ENCODE measurements at regions not wholly inside any gene's neighbourhood (a gene's known extent, or its start where the extent isn't known, plus 50 kb on each side); places are given as distances from the start of the nearest gene placed in this dataset.

DNA sequence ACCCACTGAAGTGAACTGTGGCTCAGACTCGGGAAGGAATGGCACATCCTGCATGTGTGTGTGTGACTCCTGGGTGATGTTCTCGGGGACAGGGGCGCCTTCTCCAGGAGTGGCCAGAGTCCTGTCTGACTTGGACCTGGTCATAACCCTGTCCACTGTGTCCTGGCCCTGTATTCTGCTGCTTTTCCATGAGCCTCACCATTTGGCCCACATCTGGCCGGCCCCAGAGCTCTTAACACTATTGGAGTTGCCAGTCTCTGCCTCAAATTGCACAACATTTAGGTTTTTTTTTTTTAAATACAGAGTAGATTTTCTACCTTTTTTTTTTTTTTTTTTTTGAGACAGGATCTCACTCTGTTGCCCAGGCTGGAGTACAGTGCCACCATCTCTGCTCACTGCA lies 278.3 kb upstream of the TUT7 start:
- H3K27ac Mint-ChIP-seq (ENCODE audit: unreplicated experiment), result no peak overlapping the region

GRCh38 chr9:86629530-86629929 lies 275.3 kb upstream of the TUT7 start:
- TF ChIP-seq, protein P1, sequence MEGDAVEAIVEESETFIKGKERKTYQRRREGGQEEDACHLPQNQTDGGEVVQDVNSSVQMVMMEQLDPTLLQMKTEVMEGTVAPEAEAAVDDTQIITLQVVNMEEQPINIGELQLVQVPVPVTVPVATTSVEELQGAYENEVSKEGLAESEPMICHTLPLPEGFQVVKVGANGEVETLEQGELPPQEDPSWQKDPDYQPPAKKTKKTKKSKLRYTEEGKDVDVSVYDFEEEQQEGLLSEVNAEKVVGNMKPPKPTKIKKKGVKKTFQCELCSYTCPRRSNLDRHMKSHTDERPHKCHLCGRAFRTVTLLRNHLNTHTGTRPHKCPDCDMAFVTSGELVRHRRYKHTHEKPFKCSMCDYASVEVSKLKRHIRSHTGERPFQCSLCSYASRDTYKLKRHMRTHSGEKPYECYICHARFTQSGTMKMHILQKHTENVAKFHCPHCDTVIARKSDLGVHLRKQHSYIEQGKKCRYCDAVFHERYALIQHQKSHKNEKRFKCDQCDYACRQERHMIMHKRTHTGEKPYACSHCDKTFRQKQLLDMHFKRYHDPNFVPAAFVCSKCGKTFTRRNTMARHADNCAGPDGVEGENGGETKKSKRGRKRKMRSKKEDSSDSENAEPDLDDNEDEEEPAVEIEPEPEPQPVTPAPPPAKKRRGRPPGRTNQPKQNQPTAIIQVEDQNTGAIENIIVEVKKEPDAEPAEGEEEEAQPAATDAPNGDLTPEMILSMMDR (IDR thresholded peaks at IDR 0.05), result no peak

More for the DNA sequence above, 278.3 kb upstream of the TUT7 start:
- Mint-ChIP-seq H3K27me3 (ENCODE audit: unreplicated experiment) (no peaks in the 10 kb centered on the region), H3K4me1 (ENCODE audit: unreplicated experiment) (peaks cover 4% of the 10 kb centered on the region), H3K9me3 (ENCODE audit: unreplicated experiment) (no peaks in the 10 kb centered on the region), H3K36me3 (ENCODE audit: unreplicated experiment) (no peaks in the 10 kb centered on the region), H3K4me3 (ENCODE audit: unreplicated experiment) (no peak overlapping the region)
- TF ChIP-seq, protein P1 (IDR thresholded peaks at IDR 0.05), result no peak
- DNase-seq (ENCODE audit: extremely low spot score, unreplicated experiment), result peak; percentile 53

GRCh38 chr9:86626802-86627201 lies 272.6 kb upstream of the TUT7 start:
- Mint-ChIP-seq H3K4me3 (ENCODE audit: unreplicated experiment) (no peak overlapping the region), H3K27me3 (ENCODE audit: unreplicated experiment) (no peaks in the 10 kb centered on the region), H3K36me3 (ENCODE audit: unreplicated experiment) (no peaks in the 10 kb centered on the region), H3K27ac (ENCODE audit: unreplicated experiment) (no peak overlapping the region), H3K4me1 (ENCODE audit: unreplicated experiment) (peaks cover 10% of the 10 kb centered on the region), H3K9me3 (ENCODE audit: unreplicated experiment) (no peaks in the 10 kb centered on the region)
- peak; percentile 11 for DNase-seq (ENCODE audit: extremely low spot score, unreplicated experiment)
- TF ChIP-seq, protein P1 (IDR thresholded peaks at IDR 0.05), result no peak

More at GRCh38 chr9:86629530-86629929, 275.3 kb upstream of the TUT7 start:
- no peaks in the 10 kb centered on the region for H3K9me3 Mint-ChIP-seq (ENCODE audit: unreplicated experiment)
- no peak for DNase-seq (ENCODE audit: extremely low spot score, unreplicated experiment)
- no peak overlapping the region for H3K27ac Mint-ChIP-seq (ENCODE audit: unreplicated experiment)
- peaks cover 6% of the 10 kb centered on the region for H3K4me1 Mint-ChIP-seq (ENCODE audit: unreplicated experiment)
- H3K36me3 Mint-ChIP-seq (ENCODE audit: unreplicated experiment), result no peaks in the 10 kb centered on the region
- no peak overlapping the region for H3K4me3 Mint-ChIP-seq (ENCODE audit: unreplicated experiment)
- no peaks in the 10 kb centered on the region for H3K27me3 Mint-ChIP-seq (ENCODE audit: unreplicated experiment)

DNA sequence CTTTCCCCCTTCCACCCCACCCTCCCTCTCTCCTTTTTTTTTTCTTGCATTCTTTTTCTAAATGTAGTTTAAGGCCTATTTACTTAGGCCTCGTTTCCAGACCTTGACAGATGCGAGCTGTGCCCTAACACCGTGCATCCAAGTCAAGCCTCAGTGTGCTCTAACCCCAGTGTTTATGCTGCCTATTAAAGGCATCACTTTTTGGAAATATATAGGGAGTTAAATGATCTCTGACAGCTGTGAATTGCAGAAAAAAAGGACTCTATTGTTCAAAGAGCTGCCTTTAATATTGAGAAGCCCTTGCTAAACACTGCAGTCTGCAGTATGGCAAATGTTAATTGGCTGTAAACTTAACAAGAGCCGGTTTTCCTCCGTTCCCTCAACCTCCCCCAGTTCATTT lies 270.4 kb upstream of the TUT7 start:
- H3K4me1 Mint-ChIP-seq (ENCODE audit: unreplicated experiment), result peaks cover 10% of the 10 kb centered on the region
- no peaks in the 10 kb centered on the region for H3K27me3 Mint-ChIP-seq (ENCODE audit: unreplicated experiment)
- TF ChIP-seq, protein P1 (IDR thresholded peaks at IDR 0.05), result no peak
- DNase-seq (ENCODE audit: extremely low spot score, unreplicated experiment), result peak; percentile 10
- no peak overlapping the region for H3K4me3 Mint-ChIP-seq (ENCODE audit: unreplicated experiment)
- no peaks in the 10 kb centered on the region for H3K36me3 Mint-ChIP-seq (ENCODE audit: unreplicated experiment)
- no peaks in the 10 kb centered on the region for H3K9me3 Mint-ChIP-seq (ENCODE audit: unreplicated experiment)
- peak overlapping the region; percentile 42 for H3K27ac Mint-ChIP-seq (ENCODE audit: unreplicated experiment)

GRCh38 chr9:86614871-86615849 lies 260.9 kb upstream of the TUT7 start:
- no peaks in the 10 kb centered on the region for H3K36me3 Mint-ChIP-seq (ENCODE audit: unreplicated experiment)
- peak overlapping the region; percentile 87 for H3K27ac Mint-ChIP-seq (ENCODE audit: unreplicated experiment)
- DNase-seq (ENCODE audit: extremely low spot score, unreplicated experiment), result peak; percentile 65
- H3K27me3 Mint-ChIP-seq (ENCODE audit: unreplicated experiment), result no peaks in the 10 kb centered on the region
- peaks cover 30% of the 10 kb centered on the region for H3K4me1 Mint-ChIP-seq (ENCODE audit: unreplicated experiment)
- TF ChIP-seq, protein P1 (IDR thresholded peaks at IDR 0.05), result peak; percentile 57
- H3K4me3 Mint-ChIP-seq (ENCODE audit: unreplicated experiment), result no peak overlapping the region
- H3K9me3 Mint-ChIP-seq (ENCODE audit: unreplicated experiment), result no peaks in the 10 kb centered on the region

Measured in osteocyte (in vitro differentiated cells).